WTC11 (cell line): ENCODE measurements at regions not wholly inside any gene's neighbourhood (a gene's known extent, or its start where the extent isn't known, plus 50 kb on each side); places are given as distances from the start of the nearest gene placed in this dataset.

Experiments
- ATAC-seq: fragments of 200-7000 bp; cut with Tn5 transposase; 2 replicates; pipeline ENCODE4 v1.10.0; 2021; ENCODE audit warnings: mild to moderate bottlenecking, moderate library complexity
- CTCF ChIA-PET: fragments of 300-600 bp; sonication (Branson Sonifier 250); formaldehyde crosslinking; loops from one replicate; lab custom pipeline; 2021; ENCODE audit warnings: antibody characterized with exemption; lab: Charles Lee
- POLR2A ChIA-PET: fragments of 350-600 bp; sonication (Branson Sonifier 250); formaldehyde crosslinking; loops from one replicate; lab custom pipeline; 2021; ENCODE audit warnings: antibody characterized with exemption; lab: Charles Lee
- DNase-seq: peaks from one replicate; pipeline ENCODE4 v3.0.0; 2021; ENCODE audit warnings: low spot score
- H3K27ac Mint-ChIP-seq: 2 replicates; pipeline ENCODE4 v1.8.0; 2021; ENCODE audit warnings: mixed read lengths
- H3K27me3 Mint-ChIP-seq: 2 replicates; pipeline ENCODE4 v1.8.0; 2021; ENCODE audit warnings: low read depth, mild to moderate bottlenecking, moderate library complexity, mixed read lengths
- H3K36me3 Mint-ChIP-seq: 2 replicates; pipeline ENCODE4 v1.8.0; 2021; ENCODE audit warnings: mixed read lengths
- H3K4me1 Mint-ChIP-seq: 2 replicates; pipeline ENCODE4 v1.8.0; 2022; ENCODE audit warnings: mixed read lengths
- H3K4me3 Mint-ChIP-seq: 2 replicates; pipeline ENCODE4 v1.8.0; 2021; ENCODE audit warnings: mild to moderate bottlenecking, moderate library complexity, mixed read lengths
- H3K9me3 Mint-ChIP-seq: 2 replicates; pipeline ENCODE4 v1.8.0; 2021; ENCODE audit warnings: mixed read lengths
- ATF2 ChIP-seq: sonication (generic); formaldehyde crosslinking; IDR thresholded peaks from 2 replicates; pipeline ENCODE4 v1.8.1; 2022; ENCODE audit warnings: low read depth, missing genetic modification reagents, borderline replicate concordance
- ATF6 ChIP-seq: sonication (generic); formaldehyde crosslinking; IDR thresholded peaks from 2 replicates; pipeline ENCODE4 v1.8.1; 2023; ENCODE audit warnings: mild to moderate bottlenecking, missing genetic modification reagents
- EMX1 ChIP-seq: fragments of 250-450 bp; sonication (Bioruptor Pico); IDR thresholded peaks from 2 replicates; pipeline ENCODE4 v1.8.0; 2021; ENCODE audit warnings: mild to moderate bottlenecking
- ESRRA ChIP-seq: sonication (generic); formaldehyde crosslinking; IDR thresholded peaks from 2 replicates; pipeline ENCODE4 v1.8.1; 2022; ENCODE audit warnings: mild to moderate bottlenecking, missing genetic modification reagents, borderline replicate concordance
- FOXJ3 ChIP-seq: sonication (generic); formaldehyde crosslinking; IDR thresholded peaks from 2 replicates; pipeline ENCODE4 v1.9.0; 2021; ENCODE audit warnings: missing genetic modification reagents, mild to moderate bottlenecking, borderline replicate concordance
- FOXP4 ChIP-seq: sonication (generic); formaldehyde crosslinking; IDR thresholded peaks from 2 replicates; pipeline ENCODE4 v1.8.0; 2022; ENCODE audit warnings: mild to moderate bottlenecking, missing genetic modification reagents
- OVOL2 ChIP-seq: fragments of 250-450 bp; sonication (Bioruptor Pico); IDR thresholded peaks from 2 replicates; pipeline ENCODE4 v1.9.0; 2021; ENCODE audit warnings: mild to moderate bottlenecking, borderline replicate concordance
- PRDM15 ChIP-seq: sonication (generic); formaldehyde crosslinking; IDR thresholded peaks from 2 replicates; pipeline ENCODE4 v1.8.0; 2022; ENCODE audit warnings: missing genetic modification reagents
- SMAD4 ChIP-seq: sonication (generic); formaldehyde crosslinking; IDR thresholded peaks from 2 replicates; pipeline ENCODE4 v1.8.0; 2022; ENCODE audit warnings: mild to moderate bottlenecking, missing genetic modification reagents
- TCF7 ChIP-seq: sonication (generic); formaldehyde crosslinking; IDR thresholded peaks from 2 replicates; pipeline ENCODE4 v1.8.0; 2022; ENCODE audit warnings: mild to moderate bottlenecking, low read depth, missing genetic modification reagents, moderate library complexity
- TEAD4 ChIP-seq: sonication (generic); formaldehyde crosslinking; IDR thresholded peaks from 2 replicates; pipeline ENCODE4 v1.8.0; 2022; ENCODE audit warnings: mild to moderate bottlenecking, missing genetic modification reagents
- TP53 ChIP-seq: sonication (generic); formaldehyde crosslinking; IDR thresholded peaks from 2 replicates; pipeline ENCODE4 v1.8.1; 2023; ENCODE audit warnings: mild to moderate bottlenecking, missing genetic modification reagents
- USF2 ChIP-seq: sonication (generic); formaldehyde crosslinking; IDR thresholded peaks from 2 replicates; pipeline ENCODE4 v1.8.1; 2023; ENCODE audit warnings: mild to moderate bottlenecking, missing genetic modification reagents, moderate library complexity
- ZBTB21 ChIP-seq: sonication (generic); formaldehyde crosslinking; IDR thresholded peaks from 2 replicates; pipeline ENCODE4 v1.8.1; 2023; ENCODE audit warnings: mild to moderate bottlenecking, missing genetic modification reagents, borderline replicate concordance
- ZNF416 ChIP-seq: fragments of 250-450 bp; sonication (Bioruptor Pico); IDR thresholded peaks from 2 replicates; pipeline ENCODE4 v1.9.0; 2021; ENCODE audit warnings: mild to moderate bottlenecking, inconsistent platforms
- ZNF532 ChIP-seq: fragments of 250-450 bp; sonication (Bioruptor Pico); IDR thresholded peaks from 2 replicates; pipeline ENCODE4 v1.9.0; 2021; ENCODE audit warnings: mild to moderate bottlenecking, borderline replicate concordance
- ZSCAN18 ChIP-seq: fragments of 250-450 bp; sonication (Bioruptor Pico); IDR thresholded peaks from 2 replicates; pipeline ENCODE4 v2.1.2; 2022; ENCODE audit warnings: mild to moderate bottlenecking, moderate library complexity

- Mint-ChIP-seq H3K27ac (no peak overlapping the region), H3K4me3 (no peak overlapping the region), H3K36me3 (no peaks in the 10 kb centered on the region), H3K27me3 (no peaks in the 10 kb centered on the region; the same call in 1 of the 2 replicates), H3K9me3 (peaks cover 12% of the 10 kb centered on the region), H3K4me1 (0 out of 2 replicates have a peak, but pooled peaks cover 2% of the 10 kb centered on the region)
- no peak for TF ChIP-seq ATF2 (CRISPR knock-in tag)
- TF ChIP-seq USF2 (CRISPR knock-in tag) = no peak
- TF ChIP-seq TP53 (CRISPR knock-in tag) = no peak
- DNase-seq (no peak), ATAC-seq (no peak)
- POLR2A ChIA-PET = no interaction called here
- CTCF ChIA-PET = no interaction called here
These were observed 559.2 kb downstream of the TNS1 start for GRCh38 chr2:217443601-217444000.

- ATAC-seq (no peak), DNase-seq (no peak)
- ChIA-PET CTCF (no interaction called here), POLR2A (no interaction called here)
- Mint-ChIP-seq H3K36me3 (no peaks in the 10 kb centered on the region), H3K4me3 (no peak overlapping the region), H3K4me1 (peaks cover 5% of the 10 kb centered on the region), H3K27me3 (no peaks in the 10 kb centered on the region; the same call in 1 of the 2 replicates), H3K27ac (no peak overlapping the region), H3K9me3 (peaks cover 12% of the 10 kb centered on the region)
- TF ChIP-seq ZNF416 (CRISPR knock-in tag) (no peak), ZNF532 (no peak), TCF7 (CRISPR knock-in tag) (no peak), EMX1 (CRISPR knock-in tag) (no peak), OVOL2 (CRISPR knock-in tag) (no peak), ESRRA (no peak), FOXJ3 (no peak), ZBTB21 (CRISPR knock-in tag) (no peak), PRDM15 (CRISPR knock-in tag) (no peak), ZSCAN18 (no peak), TEAD4 (CRISPR knock-in tag) (no peak), ATF6 (CRISPR knock-in tag) (no peak), SMAD4 (no peak), FOXP4 (CRISPR knock-in tag) (no peak), TP53 (CRISPR knock-in tag) (no peak)
These were observed 562.8 kb downstream of the TNS1 start for GRCh38 chr2:217440000-217440399.
